Endothelial cell (in vitro differentiated cells): ENCODE measurements at regions not wholly inside any gene's neighbourhood (a gene's known extent, or its start where the extent isn't known, plus 50 kb on each side); places are given as distances from the start of the nearest gene placed in this dataset.

Experiments
- DNase-seq: peaks from one replicate; pipeline ENCODE4 v3.0.0; 2021; ENCODE audit warnings: low spot score
- H3K27ac Mint-ChIP-seq: one replicate; pipeline ENCODE4 v1.8.0; 2021; ENCODE audit warnings: mixed read lengths, inconsistent platforms; ENCODE audit not compliant: unreplicated experiment
- H3K27me3 Mint-ChIP-seq: one replicate; pipeline ENCODE4 v1.8.0; 2021; ENCODE audit warnings: mild to moderate bottlenecking, moderate library complexity, mixed read lengths, inconsistent platforms; ENCODE audit not compliant: unreplicated experiment
- H3K36me3 Mint-ChIP-seq: one replicate; pipeline ENCODE4 v1.8.0; 2021; ENCODE audit warnings: mild to moderate bottlenecking, low read depth, mixed read lengths, inconsistent platforms; ENCODE audit not compliant: unreplicated experiment
- H3K4me1 Mint-ChIP-seq: one replicate; pipeline ENCODE4 v1.8.0; 2021; ENCODE audit warnings: mild to moderate bottlenecking, mixed read lengths, inconsistent platforms; ENCODE audit not compliant: unreplicated experiment
- H3K4me3 Mint-ChIP-seq: one replicate; pipeline ENCODE4 v1.8.0; 2021; ENCODE audit warnings: mild to moderate bottlenecking, mixed read lengths, inconsistent platforms; ENCODE audit not compliant: unreplicated experiment
- H3K9me3 Mint-ChIP-seq: one replicate; pipeline ENCODE4 v1.8.0; 2021; ENCODE audit warnings: mixed read lengths, inconsistent platforms; ENCODE audit not compliant: unreplicated experiment
- CTCF ChIP-seq: fragments of 200-600 bp; sonication (generic); IDR thresholded peaks from one replicate; pipeline ENCODE4 v1.5.0; 2021; ENCODE audit warnings: antibody characterized with exemption; ENCODE audit not compliant: unreplicated experiment

DNA sequence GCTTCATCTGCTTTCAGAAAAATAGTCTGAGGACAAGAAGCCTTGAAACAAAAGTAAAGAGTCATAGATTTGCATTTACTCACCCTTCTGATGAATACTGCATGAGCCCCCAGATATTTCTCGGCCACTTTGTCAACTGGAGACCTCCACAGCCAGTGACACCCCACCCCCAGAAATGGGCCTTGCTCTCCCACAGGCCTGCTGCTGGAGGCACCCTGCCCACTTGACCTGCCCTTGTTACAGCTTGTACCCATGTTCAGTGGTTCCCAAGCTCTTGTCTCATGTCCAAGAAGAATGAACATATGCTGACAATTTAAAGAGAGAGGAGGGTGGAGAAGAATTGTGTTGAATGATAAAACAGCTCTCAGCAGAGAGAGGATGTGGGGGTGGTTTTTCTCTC, 225.1 kb downstream of the DCAF12L2 start:
- Mint-ChIP-seq H3K36me3 (no peaks in the 10 kb centered on the region), H3K27me3 (no peaks in the 10 kb centered on the region), H3K4me1 (no peaks in the 10 kb centered on the region), H3K4me3 (no peak overlapping the region), H3K27ac (no peak overlapping the region), H3K9me3 (no peaks in the 10 kb centered on the region)
- DNase-seq, result no peak
- no peak for TF ChIP-seq CTCF

DNA sequence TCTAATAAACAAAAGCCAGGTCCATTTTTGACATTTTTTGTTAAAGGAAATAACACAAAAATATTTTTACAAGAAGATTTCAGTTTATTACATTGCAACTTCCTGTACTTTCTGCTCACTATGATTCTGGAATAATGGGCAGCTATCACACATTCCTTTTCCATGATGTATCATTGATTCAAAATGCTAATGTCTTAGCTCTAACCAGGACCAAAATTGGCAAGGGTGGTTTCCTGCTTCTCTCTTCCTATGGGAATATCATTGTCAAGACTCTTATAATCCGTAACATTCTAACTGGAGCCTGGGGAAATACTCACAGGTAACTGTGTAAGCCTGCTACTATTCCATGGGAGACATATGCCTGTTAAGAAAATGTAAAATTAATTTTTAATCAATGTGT, 218.6 kb downstream of the DCAF12L2 start:
- H3K4me1 Mint-ChIP-seq, result no peaks in the 10 kb centered on the region
- H3K36me3 Mint-ChIP-seq, result no peaks in the 10 kb centered on the region
- H3K4me3 Mint-ChIP-seq, result no peak overlapping the region
- H3K9me3 Mint-ChIP-seq, result no peaks in the 10 kb centered on the region
- H3K27me3 Mint-ChIP-seq, result no peaks in the 10 kb centered on the region
- no peak for TF ChIP-seq CTCF
- no peak for DNase-seq
- no peak overlapping the region for H3K27ac Mint-ChIP-seq

- Mint-ChIP-seq H3K27me3 (no peaks in the 10 kb centered on the region), H3K27ac (no peak overlapping the region), H3K36me3 (no peaks in the 10 kb centered on the region), H3K9me3 (no peaks in the 10 kb centered on the region), H3K4me3 (no peak overlapping the region), H3K4me1 (no peaks in the 10 kb centered on the region)
- TF ChIP-seq CTCF, result no peak
- DNase-seq, result no peak
Measured at GRCh38 chrX:125952973-125953372, 213.1 kb downstream of the DCAF12L2 start.

DNA sequence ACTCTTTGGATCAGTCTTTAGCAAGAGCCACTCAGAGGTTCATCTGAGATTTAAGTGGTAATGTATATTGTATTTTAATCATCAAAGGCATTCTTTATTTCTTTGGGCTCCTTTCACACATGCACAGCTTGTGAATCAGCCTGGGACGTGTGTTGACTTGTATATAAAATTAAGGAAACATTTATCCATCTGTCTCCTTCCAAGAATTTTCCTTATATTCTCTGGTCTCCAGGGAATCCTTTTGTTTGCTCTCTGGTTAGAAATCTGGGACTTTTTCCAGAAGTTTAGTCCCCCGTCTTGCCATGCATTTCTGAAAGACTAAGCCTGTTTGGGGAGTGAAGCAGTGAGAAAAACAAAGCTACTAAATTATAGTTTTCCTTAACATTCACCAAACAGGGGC, 212.3 kb downstream of the DCAF12L2 start:
- Mint-ChIP-seq H3K4me3 (no peak overlapping the region), H3K27ac (no peak overlapping the region), H3K9me3 (no peaks in the 10 kb centered on the region), H3K4me1 (no peaks in the 10 kb centered on the region), H3K27me3 (no peaks in the 10 kb centered on the region), H3K36me3 (no peaks in the 10 kb centered on the region)
- no peak for DNase-seq
- no peak for TF ChIP-seq CTCF

DNA sequence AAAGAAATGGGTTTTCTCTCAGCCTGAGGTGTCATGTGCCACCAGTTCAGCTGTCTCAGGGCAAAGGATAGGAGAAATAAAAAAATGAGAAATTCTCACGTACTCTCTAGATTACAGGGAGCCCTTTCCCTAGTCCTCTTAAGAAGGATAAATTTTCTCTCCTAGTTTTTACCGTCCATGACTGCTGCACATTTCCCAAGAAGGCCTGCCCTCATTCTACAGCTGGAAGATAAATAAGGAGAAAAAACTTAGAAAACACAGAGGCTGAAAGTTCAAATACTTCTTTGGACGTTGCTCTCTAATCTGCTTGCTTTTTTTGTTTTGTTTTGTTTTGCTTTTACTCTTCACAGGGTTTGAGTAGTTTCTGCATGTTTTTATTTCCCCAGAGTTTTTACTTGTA, 211.9 kb downstream of the DCAF12L2 start:
- DNase-seq, result no peak
- TF ChIP-seq CTCF, result no peak
- H3K4me1 Mint-ChIP-seq, result no peaks in the 10 kb centered on the region
- no peaks in the 10 kb centered on the region for H3K27me3 Mint-ChIP-seq
- no peak overlapping the region for H3K27ac Mint-ChIP-seq
- no peaks in the 10 kb centered on the region for H3K36me3 Mint-ChIP-seq
- H3K4me3 Mint-ChIP-seq, result no peak overlapping the region
- no peaks in the 10 kb centered on the region for H3K9me3 Mint-ChIP-seq
